ENCODE measurements at regions not wholly inside any gene's neighbourhood (a gene's known extent, or its start where the extent isn't known, plus 50 kb on each side); places are given as distances from the start of the nearest gene placed in this dataset.

DNA sequence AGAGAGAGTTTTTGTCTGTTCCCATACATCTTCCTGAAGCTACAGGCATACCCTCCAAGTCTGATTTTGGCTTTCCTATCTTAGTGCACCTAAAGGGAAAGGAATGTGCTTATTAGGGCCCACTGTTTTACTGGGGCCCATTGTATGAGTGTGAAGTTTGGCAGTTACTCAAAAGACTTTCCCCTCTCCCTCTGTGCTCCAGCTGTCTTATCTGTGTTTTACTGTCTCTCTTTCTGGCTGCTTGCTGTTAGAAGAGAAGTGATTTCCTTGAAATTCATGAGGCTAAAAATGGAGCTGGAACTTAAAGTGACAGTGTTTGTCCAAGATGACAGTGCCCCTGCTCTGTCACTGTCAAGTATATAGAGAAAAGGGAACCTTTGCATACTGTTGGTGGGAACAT, 436.2 kb downstream of the OCA2 start:
- no peak overlapping the region for H3K9ac ChIP-seq (ENCODE audit: insufficient read depth in 1 of 2, low read depth in 2 of 2, low read length in 2 of 2)
- H3K79me2 ChIP-seq (ENCODE audit: control insufficient read depth, insufficient read depth, low read length) = no peaks in the 10 kb centered on the region
- H3K9me3 ChIP-seq (replicated peaks; ENCODE audit: control insufficient read depth, insufficient read depth, low read depth, low read length) = peaks cover 1% of the 10 kb centered on the region; the same call in 1 of the 2 replicates
- in situ Hi-C loops (cut with MboI) = no loop called here
- ChIA-PET POLR2A (no interaction called here), CTCF (ENCODE audit: low intra/inter-chr PET ratio) (no interaction called here)
- H3K27me3 ChIP-seq (ENCODE audit: control insufficient read depth in 2 of 2, insufficient read depth in 2 of 2, low read length in 2 of 2) = no peaks in the 10 kb centered on the region
- intact Hi-C loops (cut with micrococcal nuclease) = no loop called here
- H3K4me3 ChIP-seq = no peak overlapping the region
- no TSS peak for BruUV-seq (replicated peaks)
- FAIRE-seq (no peak), DNase-seq (ENCODE audit: extremely low read depth in 1 of 4, low spot score in 3 of 4) (peak in 1 of 4 experiments; percentile 37), ATAC-seq (no peak)
- H3K4me2 ChIP-seq (ENCODE audit: insufficient read depth, low read length) = no peak overlapping the region
- no peaks in the 10 kb centered on the region for H3K4me1 ChIP-seq (replicated peaks in 1 of 2; ENCODE audit: control insufficient read depth in 2 of 2, insufficient read depth in 2 of 2, low read length in 2 of 2)
- no peak overlapping the region for H2AFZ ChIP-seq (ENCODE audit: low read depth, low read length)
- no peaks in the 10 kb centered on the region for H3K36me3 ChIP-seq (ENCODE audit: control insufficient read depth, insufficient read depth, low read length)
- TF ChIP-seq NELFE (IDR thresholded peaks at IDR 0.05; ENCODE audit: insufficient read depth, insufficient read length) (no peak), CBFA2T3 (IDR thresholded peaks at IDR 0.05) (peak; percentile 45; the same call in 1 of the 2 replicates), DNMT1 (IDR thresholded peaks at IDR 0.05) (no peak), RBM25 (IDR thresholded peaks at IDR 0.05; ENCODE audit: low read depth, low read length, severe bottlenecking) (peak; percentile 0), TCF3 (CRISPR knock-in tag; IDR thresholded peaks at IDR 0.05) (peak; percentile 55; the same call in 1 of the 2 replicates), MEF2A (IDR thresholded peaks at IDR 0.05; ENCODE audit: control insufficient read depth, low read depth, low read length) (no peak), RBM15 (IDR thresholded peaks at IDR 0.05; ENCODE audit: insufficient read depth, low read length) (no peak), ZNF143 (CRISPR knock-in tag; IDR thresholded peaks at IDR 0.05) (no peak)
- TF ChIP-seq, protein P1, sequence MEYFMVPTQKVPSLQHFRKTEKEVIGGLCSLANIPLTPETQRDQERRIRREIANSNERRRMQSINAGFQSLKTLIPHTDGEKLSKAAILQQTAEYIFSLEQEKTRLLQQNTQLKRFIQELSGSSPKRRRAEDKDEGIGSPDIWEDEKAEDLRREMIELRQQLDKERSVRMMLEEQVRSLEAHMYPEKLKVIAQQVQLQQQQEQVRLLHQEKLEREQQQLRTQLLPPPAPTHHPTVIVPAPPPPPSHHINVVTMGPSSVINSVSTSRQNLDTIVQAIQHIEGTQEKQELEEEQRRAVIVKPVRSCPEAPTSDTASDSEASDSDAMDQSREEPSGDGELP (CRISPR knock-in tag; IDR thresholded peaks at IDR 0.05; ENCODE audit: borderline replicate concordance) = no peak
- TF ChIP-seq, protein P2, sequence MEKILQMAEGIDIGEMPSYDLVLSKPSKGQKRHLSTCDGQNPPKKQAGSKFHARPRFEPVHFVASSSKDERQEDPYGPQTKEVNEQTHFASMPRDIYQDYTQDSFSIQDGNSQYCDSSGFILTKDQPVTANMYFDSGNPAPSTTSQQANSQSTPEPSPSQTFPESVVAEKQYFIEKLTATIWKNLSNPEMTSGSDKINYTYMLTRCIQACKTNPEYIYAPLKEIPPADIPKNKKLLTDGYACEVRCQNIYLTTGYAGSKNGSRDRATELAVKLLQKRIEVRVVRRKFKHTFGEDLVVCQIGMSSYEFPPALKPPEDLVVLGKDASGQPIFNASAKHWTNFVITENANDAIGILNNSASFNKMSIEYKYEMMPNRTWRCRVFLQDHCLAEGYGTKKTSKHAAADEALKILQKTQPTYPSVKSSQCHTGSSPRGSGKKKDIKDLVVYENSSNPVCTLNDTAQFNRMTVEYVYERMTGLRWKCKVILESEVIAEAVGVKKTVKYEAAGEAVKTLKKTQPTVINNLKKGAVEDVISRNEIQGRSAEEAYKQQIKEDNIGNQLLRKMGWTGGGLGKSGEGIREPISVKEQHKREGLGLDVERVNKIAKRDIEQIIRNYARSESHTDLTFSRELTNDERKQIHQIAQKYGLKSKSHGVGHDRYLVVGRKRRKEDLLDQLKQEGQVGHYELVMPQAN (IDR thresholded peaks at IDR 0.05; ENCODE audit: borderline replicate concordance) = no peak
- H3K9me1 ChIP-seq (ENCODE audit: control insufficient read depth, insufficient read depth, low read length) = no peaks in the 10 kb centered on the region
- H4K20me1 ChIP-seq (replicated peaks; ENCODE audit: control insufficient read depth, insufficient read depth, low read length) = no peaks in the 10 kb centered on the region
- no peak overlapping the region for H3K27ac ChIP-seq (ENCODE audit: extremely low read depth, low read depth, low read length)
